Muscle of leg (tissue), 3 donors: ENCODE measurements at regions not wholly inside any gene's neighbourhood (a gene's known extent, or its start where the extent isn't known, plus 50 kb on each side); places are given as distances from the start of the nearest gene placed in this dataset.
A peak's percentile ranks its signal among the peaks of the same experiment; 100 is the strongest.

Source experiments
- DNase-seq: peaks from one replicate; pipeline ENCODE4 v3.0.0; 2013
- H3K27ac ChIP-seq: one replicate; pipeline ENCODE4 v1.5.1; 2013; ENCODE audit warnings: mild to moderate bottlenecking, low read length, control low read depth
- H3K27me3 ChIP-seq: one replicate; pipeline ENCODE4 v1.6.1; 2013; ENCODE audit warnings: low read length; ENCODE audit not compliant: control insufficient read depth, insufficient read depth
- H3K36me3 ChIP-seq: one replicate; pipeline ENCODE4 v1.6.1; 2013; ENCODE audit warnings: low read length; ENCODE audit not compliant: control insufficient read depth, insufficient read depth
- H3K4me1 ChIP-seq: one replicate; pipeline ENCODE4 v1.6.1; 2013; ENCODE audit warnings: low read length; ENCODE audit not compliant: control insufficient read depth, insufficient read depth
- H3K4me3 ChIP-seq: one replicate; pipeline ENCODE4 v1.5.1; 2013; ENCODE audit warnings: low read length, control low read depth
- H3K9me3 ChIP-seq: replicated peaks from 2 replicates; pipeline ENCODE4 v1.6.1; 2013; ENCODE audit warnings: low read depth, low read length; ENCODE audit not compliant: control insufficient read depth
- WGBS: methylation state at CpG from one replicate; pipeline ENCODE4 v1.1.5; 2013; ENCODE audit warnings: missing lambda C conversion rate; ENCODE audit not compliant: insufficient coverage; 5-methylcytosine and 5-hydroxymethylcytosine counted together

GRCh38 chr12:30145684-30146032, 361.9 kb upstream of the TMTC1 start:
- no peaks in the 10 kb centered on the region for H3K9me3 ChIP-seq
- WGBS = no CpG with 5 or more reads among the region's 1 CpG
- H3K4me3 ChIP-seq = no peak overlapping the region
- no peaks in the 10 kb centered on the region for H3K36me3 ChIP-seq
- H3K4me1 ChIP-seq = no peaks in the 10 kb centered on the region
- no peak overlapping the region for H3K27ac ChIP-seq
- no peak for DNase-seq
- no peaks in the 10 kb centered on the region for H3K27me3 ChIP-seq

DNA sequence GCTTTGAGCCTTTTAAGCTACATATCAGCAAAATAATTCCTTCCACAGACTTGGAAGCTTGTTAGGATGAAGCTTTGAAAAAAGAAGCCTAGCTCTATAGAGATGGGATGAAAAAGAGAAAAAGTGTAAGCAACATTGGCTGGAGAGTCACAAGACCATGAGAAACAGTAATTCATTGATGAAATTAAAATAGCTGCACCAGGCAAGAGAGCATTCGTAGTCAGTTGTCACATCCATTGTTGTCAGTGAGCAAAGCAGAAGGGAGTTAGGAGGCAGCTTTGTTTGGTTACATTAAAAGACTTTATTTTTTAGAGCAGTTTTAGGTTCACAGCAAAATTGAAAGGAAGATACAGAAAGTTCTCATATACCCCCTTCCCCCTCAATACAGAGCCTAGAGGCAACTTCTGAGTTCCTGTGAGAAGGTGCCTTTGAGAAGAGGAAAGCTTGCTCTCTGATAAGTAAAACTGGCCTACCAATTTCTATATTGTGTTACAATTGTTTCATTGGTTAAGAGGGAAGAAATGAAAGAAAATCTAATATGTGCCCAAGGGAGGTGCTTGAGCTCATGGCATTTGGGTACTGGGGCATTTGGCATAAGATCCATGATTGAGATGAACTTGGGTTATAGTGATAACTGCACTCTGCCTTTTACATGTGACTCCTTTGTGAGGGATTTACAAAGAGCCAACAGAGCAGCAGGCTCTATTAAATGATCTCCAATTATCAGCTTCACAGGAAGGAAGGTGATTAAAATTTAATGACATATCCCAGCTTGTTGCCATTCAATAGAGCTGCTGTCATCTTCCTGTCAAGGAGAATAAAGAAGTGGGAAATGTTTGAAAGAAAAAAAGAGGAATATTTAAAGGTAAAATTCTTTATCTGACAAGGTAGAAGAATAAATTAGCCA, 361.3 kb upstream of the TMTC1 start:
- Histone ChIP-seq H3K4me1 (no peaks in the 10 kb centered on the region), H3K36me3 (no peaks in the 10 kb centered on the region), H3K9me3 (no peaks in the 10 kb centered on the region), H3K27me3 (no peaks in the 10 kb centered on the region), H3K27ac (no peak overlapping the region), H3K4me3 (no peak overlapping the region)
- no peak for DNase-seq
- 80% methylated on average over 1 of the region's 1 CpG for WGBS

GRCh38 chr12:30142301-30142700, 358.6 kb upstream of the TMTC1 start:
- no peak overlapping the region for H3K4me3 ChIP-seq
- H3K4me1 ChIP-seq = no peaks in the 10 kb centered on the region
- H3K9me3 ChIP-seq = no peaks in the 10 kb centered on the region
- no peaks in the 10 kb centered on the region for H3K36me3 ChIP-seq
- no peaks in the 10 kb centered on the region for H3K27me3 ChIP-seq
- DNase-seq = no peak
- H3K27ac ChIP-seq = no peak overlapping the region
- no CpG with 5 or more reads among the region's 2 CpGs for WGBS

DNA sequence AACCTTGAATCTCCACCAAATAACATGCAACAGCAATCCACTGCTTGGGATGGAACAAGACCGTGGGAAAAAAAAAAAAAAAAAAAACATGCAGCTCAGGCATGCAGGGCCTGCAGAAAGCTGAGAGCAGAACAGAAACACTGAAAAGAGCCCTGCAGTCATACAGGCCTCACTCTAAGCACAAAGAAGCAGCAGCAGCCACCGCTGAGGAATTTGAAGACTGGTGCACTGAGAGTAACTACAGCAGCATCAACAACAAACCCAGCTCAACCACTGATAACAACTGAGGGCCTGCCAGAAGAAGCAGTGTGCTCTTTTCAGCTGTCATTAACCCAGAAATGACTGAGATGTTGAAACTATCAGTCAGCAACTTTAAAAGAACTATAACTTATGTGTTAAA, 354.7 kb upstream of the TMTC1 start:
- Histone ChIP-seq H3K27me3 (no peaks in the 10 kb centered on the region), H3K4me3 (no peak overlapping the region), H3K27ac (no peak overlapping the region), H3K36me3 (no peaks in the 10 kb centered on the region), H3K4me1 (no peaks in the 10 kb centered on the region), H3K9me3 (no peaks in the 10 kb centered on the region)
- WGBS = no CpG with 5 or more reads among the region's 2 CpGs
- DNase-seq = peak; percentile 4

DNA sequence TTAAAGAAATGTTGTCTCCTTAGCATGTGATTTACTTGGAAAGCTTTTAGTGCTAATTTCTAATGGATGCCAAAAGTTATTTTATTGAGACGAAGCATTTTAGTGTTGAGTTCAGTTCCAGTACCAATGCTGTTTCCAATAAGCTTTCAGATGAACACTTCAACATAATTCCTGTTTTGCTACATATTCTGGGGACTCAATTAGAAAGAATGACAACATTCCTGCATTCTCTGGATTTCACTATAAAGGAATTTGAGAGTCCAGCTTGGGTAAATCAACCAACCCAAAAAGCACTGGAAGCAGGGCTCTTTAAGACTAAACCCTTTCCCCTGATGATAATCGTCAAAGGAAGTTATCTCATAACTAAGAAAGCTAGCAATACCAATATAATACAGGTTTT, 353.0 kb upstream of the TMTC1 start:
- Histone ChIP-seq H3K27ac (no peak overlapping the region), H3K9me3 (no peaks in the 10 kb centered on the region), H3K4me3 (no peak overlapping the region), H3K4me1 (no peaks in the 10 kb centered on the region), H3K27me3 (no peaks in the 10 kb centered on the region), H3K36me3 (no peaks in the 10 kb centered on the region)
- DNase-seq = no peak
- no CpG with 5 or more reads among the region's 2 CpGs for WGBS

GRCh38 chr12:30135776-30136175, 352.0 kb upstream of the TMTC1 start:
- Histone ChIP-seq H3K27me3 (no peaks in the 10 kb centered on the region), H3K36me3 (no peaks in the 10 kb centered on the region)
- DNase-seq = no peak

GRCh38 chr12:30134229-30134628, 350.5 kb upstream of the TMTC1 start:
- Histone ChIP-seq H3K4me1 (no peaks in the 10 kb centered on the region), H3K4me3 (no peak overlapping the region), H3K27me3 (no peaks in the 10 kb centered on the region), H3K27ac (no peak overlapping the region), H3K36me3 (no peaks in the 10 kb centered on the region), H3K9me3 (no peaks in the 10 kb centered on the region)
- DNase-seq = no peak
- 64% methylated on average over 2 of the region's 8 CpGs for WGBS

More at GRCh38 chr12:30135776-30136175, 352.0 kb upstream of the TMTC1 start:
- Histone ChIP-seq H3K9me3 (no peaks in the 10 kb centered on the region), H3K4me1 (no peaks in the 10 kb centered on the region), H3K27ac (no peak overlapping the region), H3K4me3 (no peak overlapping the region)
- no CpG with 5 or more reads among the region's 2 CpGs for WGBS

DNA sequence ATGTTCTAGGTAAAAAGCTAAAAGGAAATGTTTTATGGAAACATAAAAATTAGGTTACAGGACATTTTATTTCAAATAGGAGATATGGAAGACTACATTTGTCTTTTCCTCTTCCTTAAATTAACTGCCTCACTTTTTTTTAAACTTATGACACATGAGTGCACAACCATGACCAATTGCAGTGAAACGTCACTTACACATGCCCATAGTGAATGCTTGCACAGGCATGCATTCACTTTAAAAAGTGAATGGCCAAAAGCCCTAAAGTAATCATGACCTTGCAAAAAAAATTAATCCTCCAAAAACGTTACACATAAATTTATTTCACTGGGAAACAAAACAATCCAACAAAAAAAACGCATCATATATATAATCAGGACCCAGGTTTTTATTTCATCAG, 343.2 kb upstream of the TMTC1 start:
- H3K4me1 ChIP-seq = no peaks in the 10 kb centered on the region
- H3K27ac ChIP-seq = no peak overlapping the region
- DNase-seq = no peak
- H3K27me3 ChIP-seq = no peaks in the 10 kb centered on the region
- no peaks in the 10 kb centered on the region for H3K36me3 ChIP-seq
- no peak overlapping the region for H3K4me3 ChIP-seq
- no peaks in the 10 kb centered on the region for H3K9me3 ChIP-seq
- 80% methylated on average over 1 of the region's 3 CpGs for WGBS

DNA sequence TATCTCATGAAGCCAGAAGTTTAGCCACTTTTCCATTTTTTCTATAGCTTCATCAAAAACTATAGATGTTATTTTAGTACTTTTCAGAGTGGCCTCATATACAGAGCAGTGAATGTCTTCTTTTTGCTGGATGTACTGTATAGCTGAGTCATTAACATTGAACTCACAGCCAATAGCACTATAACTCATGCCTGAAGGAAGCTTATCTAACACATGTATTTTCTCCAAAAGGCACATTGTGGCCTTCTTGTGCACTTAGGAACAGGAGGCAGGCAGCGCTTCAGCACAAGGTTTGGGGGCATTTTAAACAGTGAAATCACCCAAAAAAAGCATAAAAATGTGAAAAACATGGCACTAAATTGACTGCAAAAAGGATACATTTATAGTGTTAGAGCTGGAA, 336.8 kb upstream of the TMTC1 start:
- no peaks in the 10 kb centered on the region for H3K9me3 ChIP-seq
- H3K4me3 ChIP-seq = no peak overlapping the region
- no peak for DNase-seq
- WGBS = no CpG with 5 or more reads among the region's 1 CpG
- H3K27ac ChIP-seq = no peak overlapping the region
- H3K36me3 ChIP-seq = no peaks in the 10 kb centered on the region
- H3K4me1 ChIP-seq = no peaks in the 10 kb centered on the region
- no peaks in the 10 kb centered on the region for H3K27me3 ChIP-seq

GRCh38 chr12:30117483-30117882, 333.7 kb upstream of the TMTC1 start:
- H3K36me3 ChIP-seq = no peaks in the 10 kb centered on the region
- WGBS = no CpG with 5 or more reads among the region's 2 CpGs
- H3K27ac ChIP-seq = no peak overlapping the region
- no peak overlapping the region for H3K4me3 ChIP-seq
- no peaks in the 10 kb centered on the region for H3K9me3 ChIP-seq
- no peaks in the 10 kb centered on the region for H3K27me3 ChIP-seq
- H3K4me1 ChIP-seq = no peaks in the 10 kb centered on the region
- DNase-seq = no peak

DNA sequence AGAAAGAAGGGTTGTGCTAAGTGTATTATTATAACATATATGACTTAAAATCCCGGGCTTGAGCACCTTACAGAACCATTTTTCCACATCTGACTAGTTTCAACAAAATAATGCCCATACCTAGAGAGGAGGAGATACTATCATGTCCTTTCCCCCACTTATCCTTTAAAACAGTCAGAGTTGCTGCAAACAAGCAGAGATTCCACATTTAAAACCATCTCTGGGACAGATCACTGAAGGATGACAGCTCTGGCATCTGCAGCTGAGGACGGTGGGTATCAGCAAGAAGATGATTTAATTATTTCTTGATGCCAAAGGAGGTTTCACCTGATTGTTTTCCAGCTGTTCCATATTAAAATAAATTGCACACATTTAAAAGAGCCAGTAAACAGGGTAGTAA, 328.0 kb upstream of the TMTC1 start:
- Histone ChIP-seq H3K27me3 (no peaks in the 10 kb centered on the region), H3K9me3 (peaks cover 2% of the 10 kb centered on the region)
- no CpG with 5 or more reads among the region's 2 CpGs for WGBS

More for the DNA sequence above, 328.0 kb upstream of the TMTC1 start:
- no peak overlapping the region for H3K27ac ChIP-seq
- H3K36me3 ChIP-seq = no peaks in the 10 kb centered on the region
- no peaks in the 10 kb centered on the region for H3K4me1 ChIP-seq
- no peak overlapping the region for H3K4me3 ChIP-seq
- no peak for DNase-seq
